Fibroblast of the conjunctiva (primary cell): ENCODE measurements at regions not wholly inside any gene's neighbourhood (a gene's known extent, or its start where the extent isn't known, plus 50 kb on each side); places are given as distances from the start of the nearest gene placed in this dataset.
A peak's percentile ranks its signal among the peaks of the same experiment; 100 is the strongest.

ENCODE experiments used
- DNase-seq: peaks from one replicate; pipeline ENCODE4 v3.0.0-alpha.2; 2010; ENCODE audit warnings: low read depth

DNA sequence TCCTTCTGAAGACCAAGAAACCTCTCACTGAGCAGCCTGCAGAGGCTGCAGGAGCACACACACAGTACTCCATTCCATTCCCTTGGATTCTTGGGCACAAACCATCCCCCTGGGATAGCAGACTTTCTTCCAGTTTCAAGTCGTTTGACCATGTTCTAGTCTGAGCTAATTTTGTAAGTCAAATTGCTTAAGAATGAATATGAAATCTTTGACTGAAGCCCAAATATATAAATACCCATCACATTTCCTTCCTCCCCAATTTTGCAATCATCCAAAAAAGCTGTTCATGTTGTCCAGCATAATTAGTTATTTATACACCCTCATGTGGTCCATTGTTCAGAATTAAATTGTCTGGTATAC lies 231.2 kb upstream of the TPRG1 start:
- DNase-seq: no peak

DNA sequence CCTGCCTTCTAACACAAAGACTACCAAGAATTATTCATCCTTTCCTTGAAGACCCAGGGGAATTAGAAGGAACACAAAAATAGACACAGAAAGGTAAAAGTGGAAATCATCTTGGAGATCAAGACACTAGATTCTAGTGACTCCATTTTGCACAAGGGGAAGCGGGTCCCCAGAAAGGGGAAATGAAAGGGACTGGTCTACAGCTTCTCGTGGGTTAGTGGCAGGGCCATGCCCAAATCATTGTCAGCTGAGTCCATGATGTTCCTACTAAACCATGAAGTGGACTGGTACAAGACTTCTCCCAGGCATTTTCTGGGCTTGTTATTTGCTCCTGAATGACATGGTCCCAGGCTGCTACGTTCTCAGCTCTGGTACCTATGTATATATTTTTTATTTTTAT lies 230.7 kb upstream of the TPRG1 start:
- DNase-seq: no peak

DNA sequence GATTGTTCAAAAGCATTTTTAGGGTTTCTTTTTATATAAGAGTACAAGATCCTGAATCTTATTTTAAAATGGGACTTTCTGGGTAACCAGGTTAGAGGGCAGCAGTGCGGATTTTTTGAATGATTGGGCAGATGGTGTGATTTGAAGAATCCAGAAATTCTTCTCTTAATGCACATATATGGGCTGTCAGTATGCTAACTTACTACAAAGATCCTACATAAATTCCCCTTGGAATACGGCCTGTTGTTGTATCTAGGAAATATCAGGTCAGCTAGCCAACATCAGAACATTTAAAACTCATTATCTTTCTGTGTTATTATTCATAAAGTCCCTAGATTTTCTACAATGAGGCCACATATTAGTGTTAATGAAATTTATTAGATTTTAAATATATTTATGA lies 229.6 kb upstream of the TPRG1 start:
- no peak for DNase-seq

DNA sequence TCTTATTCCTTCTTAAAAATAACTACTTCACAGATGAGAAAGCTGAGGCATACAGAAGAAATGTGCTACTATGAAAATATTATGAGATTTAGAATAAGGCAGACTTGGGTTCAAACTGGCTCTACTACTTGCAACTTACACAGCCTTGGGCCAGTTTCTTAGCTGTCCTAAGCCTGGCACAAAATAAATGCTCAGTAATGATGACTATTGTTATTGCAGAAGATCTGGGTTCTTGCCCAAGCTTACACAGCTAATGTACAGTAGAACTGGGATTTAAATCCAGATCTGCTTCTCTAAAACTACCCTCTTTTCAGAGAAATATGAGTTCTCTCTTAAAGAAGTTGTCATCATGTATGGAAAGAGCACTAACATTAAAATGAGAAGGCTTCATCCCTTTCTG lies 228.2 kb upstream of the TPRG1 start:
- DNase-seq: no peak

DNA sequence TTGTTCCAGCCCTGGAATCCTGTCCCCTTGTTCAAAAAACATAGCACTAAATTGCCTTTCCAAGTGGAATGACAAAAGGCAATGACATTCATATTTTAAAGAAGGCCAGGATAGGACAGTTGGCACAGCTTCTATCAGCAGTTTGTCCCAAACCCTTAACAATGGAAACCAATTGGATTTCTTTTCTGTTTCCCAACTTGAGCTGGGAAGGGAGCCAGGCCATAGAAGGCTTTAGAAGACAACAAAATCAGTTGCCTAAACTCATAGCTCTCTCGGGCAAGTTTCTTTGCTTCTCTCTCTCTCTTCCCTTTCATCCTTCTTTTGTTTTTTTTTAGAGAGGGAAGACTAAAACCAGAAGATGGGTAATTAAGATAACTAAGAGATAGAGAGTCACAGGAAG lies 227.7 kb upstream of the TPRG1 start:
- no peak for DNase-seq

DNA sequence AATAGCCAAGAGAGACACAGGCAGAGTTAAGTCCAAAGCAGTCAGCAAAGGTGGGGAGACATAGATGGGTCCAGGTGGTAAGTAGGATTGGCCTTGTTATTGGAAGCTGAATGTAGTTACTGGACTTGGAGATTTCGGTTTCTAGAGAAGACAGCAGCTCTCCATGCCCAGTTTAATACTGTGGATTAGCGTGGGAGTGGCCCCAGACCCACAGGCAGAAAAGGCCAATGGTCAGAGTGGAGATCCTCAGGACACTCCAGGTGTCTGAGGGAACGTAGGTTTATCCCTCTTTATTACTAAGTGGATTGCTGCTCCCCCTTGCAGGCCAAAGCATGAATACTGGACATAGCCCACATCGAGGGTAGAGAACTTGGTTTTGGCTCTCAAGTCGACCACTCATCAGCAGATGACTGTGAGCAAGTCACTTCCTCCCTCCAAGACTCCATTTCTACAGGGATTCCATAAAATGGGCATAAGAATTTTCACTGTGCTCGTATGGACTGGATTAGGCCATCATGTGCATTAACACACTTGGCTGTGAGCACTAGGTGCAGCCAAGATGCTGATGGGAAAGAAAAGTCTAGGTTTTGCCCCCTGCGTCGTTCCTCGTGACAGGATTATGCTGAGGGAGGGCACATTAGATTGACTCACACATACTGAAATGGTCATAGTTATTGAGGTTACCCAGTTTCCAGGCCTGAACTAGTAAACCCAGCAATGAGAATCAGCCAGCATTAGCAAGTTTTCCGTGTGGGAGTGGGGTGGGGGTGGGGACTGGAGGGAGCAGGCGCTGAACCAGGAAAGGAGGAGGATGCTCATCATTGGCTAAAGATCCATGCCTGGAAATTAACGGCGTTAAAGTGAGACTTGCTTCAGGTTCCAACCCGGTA lies 225.2 kb upstream of the TPRG1 start:
- no peak for DNase-seq

DNA sequence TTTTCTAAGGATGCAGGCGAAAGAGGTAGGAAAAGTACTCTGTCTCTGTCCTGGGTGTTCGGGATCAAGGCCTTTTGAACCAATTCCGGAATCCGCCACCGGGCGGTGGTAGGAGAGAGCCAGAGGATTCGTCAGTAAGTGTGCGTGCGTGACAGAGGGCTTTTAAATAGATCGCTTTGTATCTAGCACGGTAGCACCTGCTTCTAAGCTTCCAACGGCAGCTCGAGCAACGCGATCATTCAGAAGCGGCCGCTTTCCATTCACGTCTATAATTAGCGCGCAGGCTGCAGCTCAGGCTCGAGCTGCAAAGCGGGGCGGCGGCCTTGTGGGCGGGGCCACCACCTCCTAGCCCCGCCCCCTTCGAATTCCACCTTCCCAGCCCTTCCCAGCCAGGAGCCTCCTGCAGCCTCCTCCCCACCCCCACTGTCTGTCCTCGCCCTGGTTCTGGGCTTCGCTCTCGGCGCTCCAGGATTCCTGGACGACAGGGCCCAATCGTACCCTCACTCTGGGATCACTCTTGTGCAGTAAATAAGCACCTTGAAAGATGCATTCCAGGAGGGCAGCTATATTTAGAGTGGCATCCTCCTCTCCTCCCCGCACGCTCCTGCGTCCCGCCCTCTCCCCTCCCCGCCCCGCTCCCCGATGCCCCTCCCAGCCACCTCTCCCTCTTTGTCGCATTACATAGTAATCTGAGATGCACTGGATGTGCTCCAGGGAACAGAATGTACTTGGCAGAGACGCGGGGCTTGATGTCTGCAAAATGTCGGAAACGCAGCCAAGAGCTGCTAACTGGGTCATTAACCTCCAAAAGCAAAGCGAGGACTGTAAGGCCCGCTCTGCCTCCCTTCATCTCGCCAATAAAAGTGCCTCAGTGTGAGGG lies 224.1 kb upstream of the TPRG1 start:
- DNase-seq: peak; percentile 100

DNA sequence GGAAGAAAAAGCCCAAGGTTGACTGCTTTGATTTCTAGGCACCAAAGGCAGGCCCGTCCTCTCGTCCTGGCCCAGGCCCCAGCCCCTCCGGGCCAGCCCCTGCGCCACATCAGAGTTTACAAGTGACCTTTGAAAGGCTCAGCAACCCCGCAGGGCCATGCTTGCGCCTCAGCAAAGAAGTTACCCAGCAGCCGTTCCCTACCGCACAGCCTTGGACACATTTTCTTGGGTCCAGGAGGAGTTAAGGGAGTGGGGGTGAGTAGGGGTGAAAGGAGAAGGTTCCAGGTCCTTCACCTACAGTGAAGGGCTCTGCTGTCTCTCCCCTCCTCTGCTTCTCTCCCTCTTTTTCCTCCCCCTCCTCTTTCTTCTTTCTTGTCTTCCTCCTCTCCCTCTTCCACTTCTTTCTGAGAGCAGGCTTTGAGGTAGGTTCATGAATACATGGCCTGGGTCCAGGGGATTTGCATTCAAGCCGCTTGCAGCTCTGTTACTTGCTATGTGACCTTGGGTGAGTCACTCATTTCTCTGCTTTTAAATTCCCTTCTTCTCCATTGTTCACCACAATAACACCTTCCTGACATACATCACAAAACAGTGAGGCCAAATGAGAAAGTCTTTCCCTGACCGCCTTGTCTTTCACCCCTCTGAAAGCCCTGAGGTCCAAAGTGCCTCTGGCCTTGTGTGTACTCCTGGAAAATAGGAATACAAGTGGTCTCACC lies 223.3 kb upstream of the TPRG1 start:
- peak; percentile 92 for DNase-seq

DNA sequence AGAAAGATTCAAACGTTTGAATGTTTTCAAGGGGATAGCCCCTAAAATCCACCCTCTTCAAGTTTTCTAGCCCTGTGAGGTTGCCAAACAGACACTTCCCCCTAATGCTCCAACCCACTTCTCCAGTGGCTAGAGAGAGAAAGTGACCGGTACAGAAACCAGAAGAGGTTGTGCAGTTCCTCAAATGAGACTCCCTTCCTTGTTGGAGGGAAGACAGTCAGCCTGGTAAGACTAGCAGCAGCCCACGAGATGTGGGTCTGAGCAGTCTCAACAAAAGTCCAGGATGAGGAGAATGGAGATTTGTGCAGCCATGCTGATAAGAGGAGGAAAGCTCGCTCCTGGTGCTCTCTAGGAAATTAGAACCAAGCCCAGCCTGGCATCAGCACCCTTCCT lies 222.8 kb upstream of the TPRG1 start:
- DNase-seq: no peak

DNA sequence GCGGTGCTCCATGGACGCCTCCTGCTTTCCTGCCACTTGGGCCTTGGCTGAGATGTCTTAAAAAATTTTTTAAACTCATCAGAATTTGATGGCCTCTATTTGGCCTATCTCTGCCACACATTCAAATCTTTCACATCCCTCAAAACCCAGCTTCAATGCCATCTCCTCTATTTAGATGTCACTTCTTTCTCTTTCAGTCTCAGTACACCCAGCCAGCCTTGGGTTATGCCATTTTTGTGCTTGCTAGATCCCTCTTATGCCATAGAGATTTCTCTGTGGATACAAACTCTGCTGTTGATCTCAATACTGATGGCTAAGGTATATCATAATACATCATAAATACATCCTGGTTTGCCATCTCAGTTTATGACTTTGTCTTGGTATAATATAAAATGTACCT lies 222.3 kb upstream of the TPRG1 start:
- DNase-seq: no peak

DNA sequence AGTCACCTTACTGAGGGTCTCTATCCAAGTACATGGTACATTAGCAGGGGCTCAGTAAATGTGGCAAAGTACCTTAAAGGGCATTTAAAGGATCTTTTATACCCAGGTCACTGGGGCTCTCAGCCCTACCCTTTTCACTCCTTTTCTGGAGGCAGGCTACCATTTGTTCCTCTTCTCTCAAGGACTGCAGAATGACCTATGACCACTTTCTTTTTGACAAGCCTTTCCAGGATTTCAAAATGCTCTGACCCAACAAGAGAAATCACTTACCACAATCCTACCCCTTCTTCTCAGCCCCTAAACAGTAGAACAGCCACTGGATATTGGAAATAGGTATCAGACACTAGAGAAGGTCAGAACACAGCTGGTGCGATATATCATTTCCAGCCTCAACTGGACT lies 221.8 kb upstream of the TPRG1 start:
- no peak for DNase-seq

DNA sequence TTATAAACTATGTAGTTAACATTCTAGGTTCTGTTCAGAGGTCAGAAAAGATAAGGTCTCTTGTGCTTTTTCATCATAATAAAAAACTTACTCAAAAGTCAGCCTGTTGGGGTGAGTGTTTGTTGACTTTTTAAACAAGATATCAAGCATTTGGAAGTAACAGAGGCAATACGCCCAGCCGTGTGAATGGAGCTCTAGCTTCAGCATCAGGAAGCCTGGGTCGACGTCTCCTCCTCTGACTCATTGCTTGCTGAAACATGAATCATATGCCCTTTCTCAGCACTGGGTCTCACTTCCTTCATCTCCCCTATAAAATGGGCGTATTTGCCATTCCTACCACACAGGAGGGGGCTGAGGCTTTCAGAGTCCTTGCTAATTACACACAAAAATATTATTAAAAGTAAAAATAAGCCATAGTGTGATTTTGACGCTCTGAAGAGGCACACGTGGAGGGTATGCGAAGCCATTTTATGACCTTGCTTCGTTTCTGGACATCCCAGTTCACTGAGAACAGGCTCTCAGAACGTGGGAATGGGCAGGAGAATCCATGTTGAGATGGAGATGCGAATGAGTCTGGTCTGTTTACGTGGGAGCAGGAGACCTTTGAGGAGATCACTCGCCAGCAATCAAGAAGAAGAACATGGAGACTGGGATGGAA lies 220.8 kb upstream of the TPRG1 start:
- peak; percentile 96 for DNase-seq

DNA sequence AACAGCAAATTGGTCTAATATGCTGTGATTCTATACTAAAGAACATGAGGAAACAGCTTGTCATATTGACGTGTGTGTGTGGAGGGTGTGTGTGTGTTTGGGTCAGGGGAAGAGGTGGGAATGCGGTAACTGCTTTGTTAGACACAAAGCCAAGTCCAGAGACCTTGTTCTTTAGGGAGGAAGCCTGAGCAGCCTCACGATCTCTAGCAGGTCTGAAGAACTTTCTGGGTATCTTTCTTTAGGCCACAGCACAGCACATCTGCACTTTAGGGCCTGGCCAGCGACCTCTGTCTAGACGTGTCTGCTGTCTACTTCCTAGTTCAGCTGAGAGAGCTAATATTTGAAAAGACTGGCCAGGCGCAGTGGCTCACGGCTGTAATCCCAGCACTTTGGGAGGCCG lies 220.0 kb upstream of the TPRG1 start:
- no peak for DNase-seq

DNA sequence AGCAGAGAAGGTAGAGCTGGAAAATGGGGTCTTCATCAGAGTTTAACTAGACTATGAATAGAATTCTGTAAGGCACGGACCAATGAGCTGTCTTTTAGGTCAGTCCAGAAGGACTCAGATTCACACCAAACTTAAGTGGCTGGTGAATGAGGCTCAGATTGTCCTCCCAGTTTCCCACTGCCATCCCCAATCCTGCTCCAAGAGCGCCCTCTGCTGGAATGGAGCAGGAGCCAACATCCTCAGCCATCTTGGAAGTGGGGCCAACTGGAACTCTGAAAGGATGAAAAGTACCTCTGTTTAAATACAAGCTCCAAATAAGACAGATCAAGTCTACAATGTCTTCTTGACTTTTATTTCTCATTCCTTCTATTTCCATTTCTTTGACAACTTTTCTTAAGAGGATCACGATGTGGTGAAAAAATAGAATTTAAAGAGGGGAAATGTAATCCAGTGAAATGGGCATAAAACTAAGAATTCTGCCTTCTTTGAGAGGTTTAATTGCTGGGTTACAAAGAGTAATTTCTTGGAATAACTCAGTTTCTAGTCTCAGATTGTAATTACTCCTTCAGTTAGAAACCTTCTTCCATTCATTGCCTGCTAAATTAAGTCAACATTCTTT lies 217.1 kb upstream of the TPRG1 start:
- DNase-seq: peak; percentile 85

DNA sequence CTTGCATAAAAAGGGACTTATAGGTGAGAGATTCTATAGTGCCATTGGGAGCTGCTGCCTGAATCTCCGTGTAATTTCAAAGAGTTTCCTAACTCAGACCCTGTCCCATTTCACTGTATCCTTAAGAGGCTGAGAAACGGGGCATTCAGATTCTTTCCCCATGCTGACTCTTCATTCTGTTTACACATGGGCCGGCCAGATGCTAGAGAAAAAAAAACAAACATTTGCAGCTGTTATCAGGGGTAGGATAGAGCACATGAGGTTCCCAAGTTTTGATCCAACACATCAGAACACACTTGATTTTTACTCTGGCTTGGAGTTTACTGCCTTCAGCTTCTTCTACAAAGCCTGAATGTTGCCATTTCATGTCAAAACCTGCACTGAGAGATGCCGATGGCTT lies 215.9 kb upstream of the TPRG1 start:
- no peak for DNase-seq

DNA sequence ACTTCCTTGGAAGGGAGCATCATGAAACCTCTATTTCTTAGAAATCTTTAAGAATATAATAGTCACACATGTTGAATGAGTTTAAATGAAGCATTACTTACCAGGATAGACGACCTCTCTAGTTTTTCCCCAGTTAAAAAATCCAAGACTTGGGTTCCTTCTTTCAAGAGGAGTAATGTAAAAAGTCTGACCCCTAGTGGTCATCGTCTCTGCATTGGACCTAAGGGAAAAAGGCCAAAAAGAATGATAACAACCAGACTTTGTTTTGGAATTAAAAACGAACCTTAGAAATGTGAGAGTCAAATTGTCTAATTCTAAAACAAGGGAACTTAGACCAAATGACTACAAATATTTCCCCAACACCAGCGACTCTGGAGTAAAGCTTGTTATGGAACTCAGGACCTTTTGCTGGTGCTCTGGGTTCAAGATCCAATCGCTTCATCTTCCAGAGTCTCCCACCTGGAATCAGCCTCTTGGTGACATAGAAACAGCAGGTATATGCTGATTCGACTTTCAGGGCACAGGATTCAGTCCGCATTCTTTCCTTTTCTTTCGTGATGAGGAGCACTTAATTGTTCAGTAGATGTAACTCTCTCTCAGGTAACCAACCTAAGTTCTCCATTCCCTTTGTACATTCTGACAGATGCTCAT lies 214.8 kb upstream of the TPRG1 start:
- peak; percentile 65 for DNase-seq

DNA sequence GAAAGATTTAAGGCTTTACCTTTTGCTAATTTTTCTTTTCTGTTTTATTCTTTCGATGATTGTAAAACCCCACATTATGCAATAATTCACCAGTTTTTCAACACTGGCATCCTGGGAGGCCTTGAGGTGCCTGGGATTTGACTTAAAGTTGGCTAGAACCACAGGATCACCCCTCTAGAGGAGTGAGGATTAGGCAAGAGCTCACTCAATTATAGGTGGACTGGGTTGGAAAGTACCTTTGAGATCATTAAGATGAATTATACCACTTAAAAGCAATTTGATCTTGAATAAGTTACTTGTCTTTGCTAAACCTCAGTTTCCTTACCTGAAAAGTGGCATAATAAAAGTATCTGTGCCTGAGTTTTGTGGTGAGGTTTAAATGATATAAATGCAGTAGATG lies 212.8 kb upstream of the TPRG1 start:
- DNase-seq: no peak

DNA sequence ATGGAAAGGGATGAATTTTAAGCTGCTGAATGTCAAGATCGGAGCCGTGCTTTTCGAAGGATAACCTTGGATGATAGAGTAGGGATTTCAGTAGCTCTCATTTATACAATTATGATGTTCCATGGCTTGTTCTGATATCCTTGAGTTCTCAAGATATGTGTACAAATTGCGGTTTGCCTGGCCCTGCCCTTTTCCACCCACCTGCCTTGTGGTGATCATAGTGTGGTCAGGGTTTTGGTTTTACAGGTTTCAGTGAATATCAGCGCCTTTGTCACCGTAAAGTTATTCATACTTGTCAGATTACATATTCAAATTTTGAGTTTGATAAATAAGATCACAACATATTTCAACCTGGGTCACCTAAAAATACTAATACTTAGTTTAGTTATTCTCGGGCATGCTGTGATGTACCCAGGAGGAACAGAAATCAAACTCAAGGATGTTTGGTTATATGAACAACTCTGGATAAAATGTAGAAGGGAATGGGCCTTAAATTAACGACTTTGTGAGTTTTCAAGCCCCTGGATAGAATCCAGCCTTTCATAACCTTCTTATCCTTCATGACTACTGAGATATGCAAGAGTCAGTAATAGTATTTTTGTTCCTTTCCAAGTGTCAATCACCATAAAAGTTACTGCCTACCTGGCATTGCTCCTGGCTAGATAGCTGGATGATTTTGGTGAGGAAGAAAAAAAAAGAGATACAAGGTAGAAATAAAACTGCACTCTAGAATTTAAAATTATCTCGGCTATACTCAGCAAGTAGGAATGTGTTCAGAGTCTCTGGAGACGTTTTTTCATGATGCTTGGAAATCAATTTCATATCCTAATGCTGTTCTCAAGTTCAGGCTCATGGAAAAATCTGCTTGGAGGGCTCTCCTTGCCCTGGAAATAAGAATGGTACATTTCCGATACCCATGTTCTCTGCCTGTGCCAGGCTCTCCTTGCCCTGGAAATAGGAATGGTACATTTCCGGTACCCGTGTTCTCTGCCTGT lies 209.2 kb upstream of the TPRG1 start:
- no peak for DNase-seq

DNA sequence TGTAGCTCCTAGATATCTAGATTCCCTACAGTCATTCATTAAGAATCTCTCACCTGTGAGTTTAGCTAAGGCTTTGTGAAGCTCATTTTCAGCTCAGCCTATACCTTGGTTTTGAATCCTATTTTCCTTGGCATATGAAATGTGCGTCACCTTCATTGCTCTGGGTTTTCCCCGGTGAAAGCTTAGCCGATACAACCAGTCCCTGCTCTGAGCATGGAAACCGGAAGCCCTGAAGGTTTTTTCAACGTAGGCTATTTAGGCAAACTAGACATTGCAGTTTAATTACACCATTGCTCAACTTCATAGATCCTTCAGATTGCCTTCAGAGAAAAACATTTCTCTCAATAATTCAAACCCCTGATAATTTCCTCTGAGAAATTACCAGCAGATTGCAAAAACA lies 206.8 kb upstream of the TPRG1 start:
- DNase-seq: no peak

DNA sequence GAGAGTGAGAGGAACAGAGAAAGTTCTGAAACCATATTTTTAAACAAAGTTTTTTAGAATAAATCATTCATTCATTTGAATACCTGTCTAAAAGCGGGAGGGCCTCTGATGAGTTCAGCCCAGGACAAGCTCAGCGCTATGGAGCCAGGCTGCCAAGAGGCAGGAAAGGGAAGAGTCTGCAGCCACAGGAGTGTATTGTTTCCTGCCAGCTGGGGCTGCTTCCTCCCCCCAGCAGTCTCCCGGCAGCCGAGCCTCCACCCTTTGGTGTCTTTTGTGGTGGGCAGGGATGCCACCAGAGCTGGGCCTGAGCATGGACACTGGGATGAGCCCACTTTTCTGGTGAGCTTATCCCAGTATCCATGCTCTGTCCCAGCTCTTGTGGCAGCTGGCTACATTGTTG lies 199.5 kb upstream of the TPRG1 start:
- no peak for DNase-seq
